Suprapubic skin (tissue), 4 donors: ENCODE measurements at regions not wholly inside any gene's neighbourhood (a gene's known extent, or its start where the extent isn't known, plus 50 kb on each side); places are given as distances from the start of the nearest gene placed in this dataset.

ENCODE experiments used
- DNase-seq, 2 donors: peaks; one replicate each; pipeline ENCODE4 v3.0.0-alpha.2; 2019; ENCODE audit warnings: low spot score in 2 of 2
- H3K27ac ChIP-seq: fragments of 200-600 bp; sonication (generic); one replicate; pipeline ENCODE4 v1.5.1; 2019
- H3K27me3 ChIP-seq: fragments of 200-600 bp; sonication (generic); one replicate; pipeline ENCODE4 v1.5.1; 2019
- H3K36me3 ChIP-seq: fragments of 200-600 bp; sonication (generic); one replicate; pipeline ENCODE4 v1.5.1; 2019
- H3K4me1 ChIP-seq: fragments of 200-600 bp; sonication (generic); one replicate; pipeline ENCODE4 v1.5.1; 2019
- H3K4me3 ChIP-seq: fragments of 200-600 bp; sonication (generic); one replicate; pipeline ENCODE4 v1.5.1; 2019; ENCODE audit warnings: mild to moderate bottlenecking
- H3K9me3 ChIP-seq: fragments of 200-600 bp; sonication (generic); one replicate; pipeline ENCODE4 v1.5.1; 2019
- EP300 ChIP-seq: sonication (generic); formaldehyde crosslinking; IDR thresholded peaks from one replicate; pipeline ENCODE4 v1.6.1; 2017; ENCODE audit warnings: antibody characterized with exemption
- POLR2A ChIP-seq, 2 donors: fragments of 450-650 bp; IDR thresholded peaks; one replicate each; pipeline ENCODE4 v1.6.1; 2017; ENCODE audit warnings: antibody characterized with exemption in 2 of 2, mild to moderate bottlenecking in 2 of 2, moderate library complexity in 2 of 2
- POLR2AphosphoS5 ChIP-seq, 3 donors: sonication (generic); formaldehyde crosslinking; IDR thresholded peaks; one replicate each; pipeline ENCODE4 v1.6.1; 2017; ENCODE audit warnings: antibody characterized with exemption in 3 of 3
- WGBS: methylation state at CpG from one replicate; pipeline ENCODE4 v1.1.5; 2018; 5-methylcytosine and 5-hydroxymethylcytosine counted together
- TF ChIP-seq, protein P1 (sequence below), 2 donors: fragments of 200-600 bp in 1 of 2; fragments of 450-650 bp in 1 of 2; sonication (generic) in 1 of 2; IDR thresholded peaks; one replicate each; pipeline ENCODE4 v1.5.1; 2016 to 2019; ENCODE audit warnings: antibody characterized with exemption in 2 of 2, mild to moderate bottlenecking in 1 of 2, moderate library complexity in 1 of 2

DNA sequence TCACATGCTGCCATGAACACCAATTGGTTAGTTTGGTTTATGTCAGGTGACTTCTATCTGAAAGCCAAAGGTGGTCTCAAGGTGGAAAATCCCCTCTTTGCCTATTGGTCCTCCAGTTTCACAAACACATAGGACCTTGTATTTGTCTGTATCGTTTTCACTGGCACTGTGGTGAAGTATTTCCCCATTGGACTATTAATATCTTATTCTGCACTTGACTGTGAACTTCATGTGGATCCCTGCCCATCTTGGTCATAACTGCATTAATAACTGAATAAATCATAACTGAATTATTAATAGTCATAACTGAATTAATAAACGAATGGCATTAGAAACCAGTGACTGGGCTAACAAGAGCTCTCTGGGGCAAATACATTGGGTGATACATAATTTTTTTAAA, 341.3 kb upstream of the ADAMTS9 start:
- H3K4me1 ChIP-seq, result no peaks in the 10 kb centered on the region
- no peak for TF ChIP-seq EP300
- no peak for TF ChIP-seq POLR2A (IDR thresholded peaks at IDR 0.05)
- no peak for TF ChIP-seq POLR2AphosphoS5 (IDR thresholded peaks at IDR 0.05)
- TF ChIP-seq, protein P1, sequence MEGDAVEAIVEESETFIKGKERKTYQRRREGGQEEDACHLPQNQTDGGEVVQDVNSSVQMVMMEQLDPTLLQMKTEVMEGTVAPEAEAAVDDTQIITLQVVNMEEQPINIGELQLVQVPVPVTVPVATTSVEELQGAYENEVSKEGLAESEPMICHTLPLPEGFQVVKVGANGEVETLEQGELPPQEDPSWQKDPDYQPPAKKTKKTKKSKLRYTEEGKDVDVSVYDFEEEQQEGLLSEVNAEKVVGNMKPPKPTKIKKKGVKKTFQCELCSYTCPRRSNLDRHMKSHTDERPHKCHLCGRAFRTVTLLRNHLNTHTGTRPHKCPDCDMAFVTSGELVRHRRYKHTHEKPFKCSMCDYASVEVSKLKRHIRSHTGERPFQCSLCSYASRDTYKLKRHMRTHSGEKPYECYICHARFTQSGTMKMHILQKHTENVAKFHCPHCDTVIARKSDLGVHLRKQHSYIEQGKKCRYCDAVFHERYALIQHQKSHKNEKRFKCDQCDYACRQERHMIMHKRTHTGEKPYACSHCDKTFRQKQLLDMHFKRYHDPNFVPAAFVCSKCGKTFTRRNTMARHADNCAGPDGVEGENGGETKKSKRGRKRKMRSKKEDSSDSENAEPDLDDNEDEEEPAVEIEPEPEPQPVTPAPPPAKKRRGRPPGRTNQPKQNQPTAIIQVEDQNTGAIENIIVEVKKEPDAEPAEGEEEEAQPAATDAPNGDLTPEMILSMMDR (IDR thresholded peaks at IDR 0.05), result no peak
- no peaks in the 10 kb centered on the region for H3K36me3 ChIP-seq
- no peak overlapping the region for H3K4me3 ChIP-seq
- no peak overlapping the region for H3K27ac ChIP-seq
- H3K27me3 ChIP-seq, result no peaks in the 10 kb centered on the region
- no peak for DNase-seq
- 50% methylated on average over 2 of the region's 2 CpGs for WGBS
- no peaks in the 10 kb centered on the region for H3K9me3 ChIP-seq

DNA sequence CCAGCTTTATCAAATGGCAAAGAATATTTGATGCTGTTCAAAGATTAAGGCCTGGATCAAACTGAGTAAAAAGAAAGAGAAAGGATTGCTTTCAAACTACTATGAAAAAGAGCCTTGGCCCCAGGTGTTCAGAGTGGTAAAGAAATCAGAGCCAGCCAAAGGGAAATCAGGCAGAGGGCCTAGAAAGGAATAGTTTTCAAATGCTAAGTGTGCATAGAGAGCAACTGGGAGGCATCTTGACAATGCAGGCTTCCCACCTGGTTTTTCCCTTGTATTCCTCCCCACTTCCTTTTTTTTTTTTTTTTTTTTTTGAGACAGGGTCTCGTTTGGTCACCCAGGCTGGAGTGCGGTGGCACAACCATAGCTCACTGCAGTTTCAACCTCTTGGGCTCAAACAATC, 340.2 kb upstream of the ADAMTS9 start:
- DNase-seq, result no peak
- H3K9me3 ChIP-seq, result no peaks in the 10 kb centered on the region
- H3K4me1 ChIP-seq, result no peaks in the 10 kb centered on the region
- TF ChIP-seq, protein P1 (IDR thresholded peaks at IDR 0.05), result no peak
- TF ChIP-seq POLR2AphosphoS5 (IDR thresholded peaks at IDR 0.05) (no peak), EP300 (no peak), POLR2A (IDR thresholded peaks at IDR 0.05) (no peak)
- no peak overlapping the region for H3K4me3 ChIP-seq
- H3K27ac ChIP-seq, result no peak overlapping the region
- H3K27me3 ChIP-seq, result no peaks in the 10 kb centered on the region
- no peaks in the 10 kb centered on the region for H3K36me3 ChIP-seq
- 100% methylated on average over 2 of the region's 2 CpGs for WGBS

DNA sequence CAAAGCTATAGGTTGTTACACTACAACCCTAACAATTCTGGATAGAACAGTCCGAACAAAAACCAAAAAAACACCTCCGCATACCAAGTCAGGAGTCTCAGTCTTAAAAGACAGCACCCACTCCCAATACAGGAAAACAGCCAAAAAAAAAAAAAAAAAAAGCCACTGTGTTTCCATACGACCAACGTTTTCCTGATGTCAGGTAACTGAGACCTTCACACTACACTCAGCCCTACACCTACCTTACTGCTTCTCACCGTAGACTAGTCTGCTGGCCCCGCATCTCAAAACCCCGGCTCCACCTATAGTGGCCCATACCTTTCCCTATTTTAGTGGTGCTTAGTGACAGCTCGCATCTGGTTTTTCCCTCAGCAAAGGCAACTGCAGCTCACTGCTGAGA, 339.5 kb upstream of the ADAMTS9 start:
- H3K27me3 ChIP-seq, result no peaks in the 10 kb centered on the region
- H3K9me3 ChIP-seq, result no peaks in the 10 kb centered on the region
- 73% methylated on average over 8 of the region's 8 CpGs for WGBS
- TF ChIP-seq EP300, result no peak
- TF ChIP-seq, protein P1 (IDR thresholded peaks at IDR 0.05), result no peak
- no peak for TF ChIP-seq POLR2A (IDR thresholded peaks at IDR 0.05)
- TF ChIP-seq POLR2AphosphoS5 (IDR thresholded peaks at IDR 0.05), result no peak
- no peak overlapping the region for H3K27ac ChIP-seq
- no peaks in the 10 kb centered on the region for H3K4me1 ChIP-seq
- no peaks in the 10 kb centered on the region for H3K36me3 ChIP-seq
- DNase-seq, result no peak
- H3K4me3 ChIP-seq, result no peak overlapping the region

DNA sequence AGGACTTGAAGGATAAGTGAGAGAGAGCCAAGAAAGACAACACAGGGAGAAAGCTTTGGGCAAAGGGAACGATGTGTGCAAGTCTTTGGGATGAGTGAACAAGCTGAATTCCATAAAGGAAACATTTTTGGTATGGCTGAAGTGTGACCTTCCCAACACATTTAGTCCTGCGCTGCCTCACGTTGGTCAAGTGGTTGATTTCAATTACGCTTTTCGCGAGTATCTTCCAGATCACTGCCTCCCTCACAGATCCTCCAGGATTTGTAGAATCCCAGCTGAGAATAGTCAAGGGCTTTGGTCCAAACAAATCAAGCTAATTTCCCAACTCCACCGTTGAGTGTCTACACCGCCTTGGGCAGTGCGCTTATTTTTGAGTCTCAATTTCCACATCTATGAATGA, 338.4 kb upstream of the ADAMTS9 start:
- WGBS, result 86% methylated on average over 9 of the region's 9 CpGs

DNA sequence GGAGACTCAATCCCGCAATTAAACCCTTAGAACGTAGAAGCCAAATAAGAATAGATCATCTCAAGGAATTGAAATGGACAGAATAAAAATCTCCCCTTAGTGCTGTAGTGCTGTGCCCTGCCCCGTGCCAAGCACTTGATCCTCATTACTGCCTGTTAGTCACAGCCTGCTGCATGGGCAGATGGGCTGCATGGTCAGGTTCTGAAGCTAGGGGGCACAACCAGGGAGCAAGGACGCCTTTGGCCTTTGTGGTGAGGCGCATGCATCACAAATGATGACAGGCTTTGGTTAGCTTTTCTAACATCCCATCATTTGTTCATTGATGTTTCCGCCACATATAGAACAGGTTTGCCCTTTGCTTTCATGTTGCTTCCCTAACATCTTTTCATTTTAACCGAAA, 336.3 kb upstream of the ADAMTS9 start:
- TF ChIP-seq POLR2AphosphoS5 (IDR thresholded peaks at IDR 0.05), result no peak
- no peak for TF ChIP-seq POLR2A (IDR thresholded peaks at IDR 0.05)
- no peak for TF ChIP-seq EP300
- TF ChIP-seq, protein P1 (IDR thresholded peaks at IDR 0.05), result no peak
- Histone ChIP-seq H3K4me1 (peaks cover 5% of the 10 kb centered on the region), H3K9me3 (no peaks in the 10 kb centered on the region), H3K4me3 (no peak overlapping the region), H3K36me3 (no peaks in the 10 kb centered on the region), H3K27me3 (no peaks in the 10 kb centered on the region), H3K27ac (no peak overlapping the region)
- 93% methylated on average over 7 of the region's 7 CpGs for WGBS
- DNase-seq, result no peak

More for the DNA sequence above, 338.4 kb upstream of the ADAMTS9 start:
- Histone ChIP-seq H3K27ac (no peak overlapping the region), H3K4me1 (no peaks in the 10 kb centered on the region), H3K4me3 (no peak overlapping the region), H3K9me3 (no peaks in the 10 kb centered on the region), H3K27me3 (no peaks in the 10 kb centered on the region), H3K36me3 (no peaks in the 10 kb centered on the region)
- TF ChIP-seq, protein P1 (IDR thresholded peaks at IDR 0.05), result no peak
- TF ChIP-seq POLR2AphosphoS5 (IDR thresholded peaks at IDR 0.05), result no peak
- TF ChIP-seq EP300, result no peak
- no peak for TF ChIP-seq POLR2A (IDR thresholded peaks at IDR 0.05)
- no peak for DNase-seq
